Keratinocyte (primary cell): ENCODE measurements at regions not wholly inside any gene's neighbourhood (a gene's known extent, or its start where the extent isn't known, plus 50 kb on each side); places are given as distances from the start of the nearest gene placed in this dataset.

Experiments
- DNase-seq: peaks from one replicate; pipeline ENCODE4 v3.0.0-alpha.2; 2011; ENCODE audit warnings: low read depth, missing footprints, low spot score
- FAIRE-seq: peaks from 2 replicates; lab custom pipeline; 2011; peaks lifted over from hg19 to GRCh38; lab: Jason Lieb, UNC
- H2AFZ ChIP-seq: 2 replicates; pipeline ENCODE4 v1.6.0; 2012; ENCODE audit warnings: low read length, control low read depth, inconsistent platforms; ENCODE audit not compliant: control insufficient read depth
- H3K27ac ChIP-seq: 2 replicates; pipeline ENCODE4 v1.5.1; 2011; ENCODE audit warnings: low read length; ENCODE audit not compliant: control insufficient read depth, insufficient read depth
- H3K27me3 ChIP-seq: 3 replicates; pipeline ENCODE4 v1.6.0; 2011; ENCODE audit warnings: low read length; ENCODE audit not compliant: control insufficient read depth, insufficient read depth; ENCODE audit errors: extremely low read depth
- H3K36me3 ChIP-seq, 2 experiments: 2 replicates in 1 of 2; 3 replicates in 1 of 2; pipeline ENCODE4 v1.5.1; 2011; ENCODE audit warnings: low read length in 2 of 2, mild to moderate bottlenecking in 1 of 2; ENCODE audit not compliant: control insufficient read depth in 2 of 2, insufficient read depth in 2 of 2; ENCODE audit errors: extremely low read depth in 1 of 2
- H3K4me1 ChIP-seq: 3 replicates; pipeline ENCODE4 v1.5.1; 2011; ENCODE audit warnings: low read length; ENCODE audit not compliant: control insufficient read depth, insufficient read depth; ENCODE audit errors: extremely low read depth
- H3K4me2 ChIP-seq: 3 replicates; pipeline ENCODE4 v1.6.0; 2011; ENCODE audit warnings: low read depth, low read length; ENCODE audit not compliant: control insufficient read depth, insufficient read depth; ENCODE audit errors: extremely low read depth
- H3K4me3 ChIP-seq, 3 experiments: fragments of 200-600 bp in 1 of 3; sonication (generic) in 1 of 3; 2 replicates in 2 of 3; 3 replicates in 1 of 3; pipeline ENCODE4 v1.5.1; 2011 to 2016; ENCODE audit warnings: low read length in 3 of 3, mild to moderate bottlenecking in 3 of 3, control low read depth in 2 of 3, inconsistent platforms in 1 of 3, low read depth in 1 of 3, mixed read lengths in 1 of 3, mixed run types in 1 of 3, moderate library complexity in 1 of 3; ENCODE audit not compliant: control insufficient read depth in 2 of 3, insufficient read depth in 2 of 3; ENCODE audit errors: extremely low read depth in 1 of 3
- H3K79me2 ChIP-seq: 2 replicates; pipeline ENCODE4 v1.6.0; 2012; ENCODE audit warnings: low read length; ENCODE audit not compliant: control insufficient read depth, insufficient read depth
- H3K9ac ChIP-seq: 3 replicates; pipeline ENCODE4 v1.6.0; 2011; ENCODE audit warnings: low read length; ENCODE audit not compliant: control insufficient read depth, insufficient read depth; ENCODE audit errors: extremely low read depth
- H3K9me1 ChIP-seq: 3 replicates; pipeline ENCODE4 v1.6.0; 2011; ENCODE audit warnings: low read length; ENCODE audit not compliant: control insufficient read depth, insufficient read depth; ENCODE audit errors: extremely low read depth
- H3K9me3 ChIP-seq: 2 replicates; pipeline ENCODE4 v1.5.1; 2012; ENCODE audit warnings: low read depth, low read length; ENCODE audit not compliant: control insufficient read depth
- H4K20me1 ChIP-seq: 3 replicates; pipeline ENCODE4 v1.6.0; 2011; ENCODE audit warnings: low read length; ENCODE audit not compliant: control insufficient read depth, insufficient read depth; ENCODE audit errors: extremely low read depth
- EZH2 ChIP-seq: IDR thresholded peaks from one replicate; pipeline ENCODE4 v1.6.1; 2012; ENCODE audit warnings: inconsistent platforms, mild to moderate bottlenecking, low read length, moderate library complexity
- dilution Hi-C: fragments of 300-500 bp; cut with MboI; formaldehyde crosslinking; loops from one replicate; pipeline ENCODE4 v1.7.0; 2020; ENCODE audit warnings: low sequenced_read_pairs; ENCODE audit not compliant: extremely low pct_ligation_motif_present
- TF ChIP-seq, protein P1 (sequence below), 3 experiments: IDR thresholded peaks in 1 of 3; conservative IDR thresholded peaks in 1 of 3; optimal IDR thresholded peaks in 1 of 3; 2 replicates in 2 of 3; 3 replicates in 1 of 3; pipeline versions ENCODE3 to v1.5.1; 2011; ENCODE audit warnings: low read length in 3 of 3, mild to moderate bottlenecking in 3 of 3, moderate library complexity in 2 of 3, control low read depth in 1 of 3, inconsistent platforms in 1 of 3; ENCODE audit not compliant: insufficient read depth in 2 of 3; ENCODE audit errors: extremely low read depth in 1 of 3

DNA sequence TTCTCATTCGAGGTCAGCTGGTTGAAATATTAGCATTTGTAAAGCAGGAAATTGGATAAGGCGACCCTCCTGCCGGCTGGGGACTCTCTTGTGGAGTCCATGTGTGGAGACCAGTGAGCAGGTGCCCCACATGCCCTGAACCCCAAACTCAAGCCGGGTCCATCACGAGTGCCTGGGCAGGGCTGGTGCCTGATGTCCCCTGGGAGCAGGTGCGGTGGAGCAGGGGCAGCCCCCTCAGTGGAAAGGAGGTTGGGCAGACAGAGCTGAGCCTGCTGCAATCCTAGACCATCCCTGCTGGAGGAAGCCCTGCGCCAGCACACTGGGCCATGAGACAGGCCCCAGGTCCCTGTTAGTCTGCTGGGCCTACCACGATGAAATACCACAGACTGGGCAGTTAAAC is 395.6 kb downstream of the NPHP4 start:
- dilution Hi-C loops: no loop called here
- H3K36me3 ChIP-seq: no peaks in the 10 kb centered on the region
- no peak overlapping the region for H3K27ac ChIP-seq
- H3K4me2 ChIP-seq: no peak overlapping the region
- no peak overlapping the region for H3K9ac ChIP-seq
- no peak overlapping the region for H3K4me3 ChIP-seq
- FAIRE-seq: no peak
- H3K27me3 ChIP-seq: no peaks in the 10 kb centered on the region
- no peaks in the 10 kb centered on the region for H4K20me1 ChIP-seq
- no peak overlapping the region for H2AFZ ChIP-seq
- no peak for DNase-seq
- TF ChIP-seq, protein P1, sequence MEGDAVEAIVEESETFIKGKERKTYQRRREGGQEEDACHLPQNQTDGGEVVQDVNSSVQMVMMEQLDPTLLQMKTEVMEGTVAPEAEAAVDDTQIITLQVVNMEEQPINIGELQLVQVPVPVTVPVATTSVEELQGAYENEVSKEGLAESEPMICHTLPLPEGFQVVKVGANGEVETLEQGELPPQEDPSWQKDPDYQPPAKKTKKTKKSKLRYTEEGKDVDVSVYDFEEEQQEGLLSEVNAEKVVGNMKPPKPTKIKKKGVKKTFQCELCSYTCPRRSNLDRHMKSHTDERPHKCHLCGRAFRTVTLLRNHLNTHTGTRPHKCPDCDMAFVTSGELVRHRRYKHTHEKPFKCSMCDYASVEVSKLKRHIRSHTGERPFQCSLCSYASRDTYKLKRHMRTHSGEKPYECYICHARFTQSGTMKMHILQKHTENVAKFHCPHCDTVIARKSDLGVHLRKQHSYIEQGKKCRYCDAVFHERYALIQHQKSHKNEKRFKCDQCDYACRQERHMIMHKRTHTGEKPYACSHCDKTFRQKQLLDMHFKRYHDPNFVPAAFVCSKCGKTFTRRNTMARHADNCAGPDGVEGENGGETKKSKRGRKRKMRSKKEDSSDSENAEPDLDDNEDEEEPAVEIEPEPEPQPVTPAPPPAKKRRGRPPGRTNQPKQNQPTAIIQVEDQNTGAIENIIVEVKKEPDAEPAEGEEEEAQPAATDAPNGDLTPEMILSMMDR (optimal IDR thresholded peaks at IDR 0.05 in 1 of 3, IDR thresholded peaks at IDR 0.05 in 1 of 3, conservative IDR thresholded peaks at IDR 0.05 in 1 of 3; ENCODE audit: extremely low read depth in 1 of 3, insufficient read depth in 2 of 3, low read length in 3 of 3): no peak
- TF ChIP-seq EZH2: no peak
- H3K9me3 ChIP-seq: peaks cover 2% of the 10 kb centered on the region
- no peaks in the 10 kb centered on the region for H3K79me2 ChIP-seq
- no peaks in the 10 kb centered on the region for H3K9me1 ChIP-seq
- H3K4me1 ChIP-seq: no peaks in the 10 kb centered on the region

DNA sequence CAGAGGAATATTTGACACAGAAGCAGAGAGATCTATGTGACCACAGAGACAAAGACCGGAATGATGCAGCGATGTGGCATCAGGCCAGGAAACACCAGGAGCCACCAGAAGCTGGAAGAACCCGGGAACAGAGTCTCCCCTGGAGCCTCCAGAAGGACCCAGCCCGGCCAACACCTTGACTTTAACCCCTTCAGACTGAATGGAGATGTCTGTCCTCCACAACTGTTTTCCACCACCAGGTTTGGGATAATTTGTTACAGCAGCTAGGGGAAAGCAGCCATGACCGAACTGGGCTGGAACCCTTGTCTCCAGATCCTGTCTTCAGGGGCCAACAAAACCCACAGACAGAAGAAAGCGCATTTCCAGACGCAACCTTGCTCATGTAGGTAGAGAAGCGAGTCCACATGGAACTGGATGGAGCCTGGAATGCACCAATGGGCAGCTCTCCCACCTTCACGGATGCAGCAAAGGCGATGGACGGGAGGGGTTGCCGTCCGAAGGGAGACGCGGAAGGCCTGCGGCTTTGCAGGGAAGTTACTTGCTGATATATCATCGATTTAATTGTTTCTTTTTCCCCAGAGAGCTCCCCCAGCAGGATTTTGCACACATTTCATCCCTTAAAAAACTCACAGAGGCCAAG is 396.6 kb downstream of the NPHP4 start:
- no peak overlapping the region for H2AFZ ChIP-seq
- FAIRE-seq: no peak
- no peak overlapping the region for H3K4me2 ChIP-seq
- H3K27ac ChIP-seq: no peak overlapping the region
- H4K20me1 ChIP-seq: no peaks in the 10 kb centered on the region
- peaks cover 2% of the 10 kb centered on the region for H3K9me3 ChIP-seq
- dilution Hi-C loops: no loop called here
- H3K79me2 ChIP-seq: no peaks in the 10 kb centered on the region
- H3K4me1 ChIP-seq: no peaks in the 10 kb centered on the region
- H3K27me3 ChIP-seq: no peaks in the 10 kb centered on the region
- no peak overlapping the region for H3K9ac ChIP-seq
- TF ChIP-seq, protein P1 (optimal IDR thresholded peaks at IDR 0.05 in 1 of 3, IDR thresholded peaks at IDR 0.05 in 1 of 3, conservative IDR thresholded peaks at IDR 0.05 in 1 of 3; ENCODE audit: extremely low read depth in 1 of 3, insufficient read depth in 2 of 3, low read length in 3 of 3): no peak
- no peak for TF ChIP-seq EZH2
- H3K4me3 ChIP-seq: no peak overlapping the region
- H3K36me3 ChIP-seq: no peaks in the 10 kb centered on the region
- no peak for DNase-seq
- H3K9me1 ChIP-seq: no peaks in the 10 kb centered on the region
